A673 (cell line): ENCODE measurements at regions not wholly inside any gene's neighbourhood (a gene's known extent, or its start where the extent isn't known, plus 50 kb on each side); places are given as distances from the start of the nearest gene placed in this dataset.
"Not testable (repeated sequence)": the region's sequence is repeated elsewhere in the genome, so short reads cannot be mapped to it uniquely, and the experiment has no call there.

Experiments used
- BruUV-seq: library from RNA; stranded (reverse); fragments of 400-500 nt; replicated peaks from 2 replicates; lab custom pipeline; 2021; lab: Mats Ljungman, UMichigan
- CTCF ChIA-PET: fragments of 300-600 bp; sonication (Branson Sonifier 250); formaldehyde crosslinking; loops from one replicate; lab custom pipeline; 2022; ENCODE audit warnings: antibody characterized with exemption; lab: Charles Lee
- POLR2A ChIA-PET: fragments of 300-600 bp; sonication (Branson Sonifier 250); formaldehyde crosslinking; loops from one replicate; lab custom pipeline; 2022; ENCODE audit warnings: antibody characterized with exemption; ENCODE audit not compliant: low non-redundant PET; lab: Charles Lee
- DNase-seq: peaks from one replicate; pipeline ENCODE4 v3.0.0-alpha.2; 2015; ENCODE audit warnings: low spot score
- H3K27ac ChIP-seq: fragments of 200-600 bp; sonication (generic); 2 replicates; pipeline ENCODE4 v1.5.1; 2016; ENCODE audit warnings: mixed run types, low read depth, mild to moderate bottlenecking, mixed read lengths, antibody characterized with exemption, low read length; ENCODE audit not compliant: poor library complexity, severe bottlenecking
- H3K27me3 ChIP-seq: fragments of 200-600 bp; sonication (generic); replicated peaks from 2 replicates; pipeline ENCODE4 v1.6.1; 2017; ENCODE audit warnings: mixed run types, low read depth, mild to moderate bottlenecking, mixed read lengths, antibody characterized with exemption, low read length; ENCODE audit not compliant: insufficient read depth, poor library complexity
- H3K36me3 ChIP-seq: fragments of 200-600 bp; sonication (generic); 2 replicates; pipeline ENCODE4 v1.6.1; 2016; ENCODE audit warnings: mixed run types, mild to moderate bottlenecking, mixed read lengths, antibody characterized with exemption, low read length; ENCODE audit not compliant: insufficient read depth, poor library complexity, severe bottlenecking
- H3K4me1 ChIP-seq: fragments of 200-600 bp; sonication (generic); 2 replicates; pipeline ENCODE4 v1.6.1; 2017; ENCODE audit warnings: mixed run types, mild to moderate bottlenecking, mixed read lengths, antibody characterized with exemption, low read length; ENCODE audit not compliant: insufficient read depth, poor library complexity, severe bottlenecking
- H3K4me3 ChIP-seq: fragments of 200-600 bp; sonication (generic); 2 replicates; pipeline ENCODE4 v1.5.1; 2016; ENCODE audit warnings: low read depth, mixed run types, mild to moderate bottlenecking, mixed read lengths, low read length; ENCODE audit not compliant: poor library complexity, severe bottlenecking
- H3K9me3 ChIP-seq: fragments of 200-600 bp; sonication (generic); 2 replicates; pipeline ENCODE4 v1.6.1; 2016; ENCODE audit warnings: mixed run types, low read depth, mild to moderate bottlenecking, mixed read lengths, antibody characterized with exemption, low read length; ENCODE audit not compliant: poor library complexity, severe bottlenecking
- CTCF ChIP-seq: fragments of 300-800, 200-600 bp; sonication (generic); conservative IDR thresholded peaks from 2 replicates; pipeline ENCODE4 v1.5.1; 2017; ENCODE audit warnings: low read depth, mild to moderate bottlenecking, antibody characterized with exemption, low read length, moderate library complexity, mixed read lengths
- EZH2 ChIP-seq: fragments of 200-600 bp; sonication (generic); IDR thresholded peaks from 2 replicates; pipeline ENCODE4 v1.6.1; 2017; ENCODE audit warnings: borderline replicate concordance, low read depth, mild to moderate bottlenecking, mixed read lengths, antibody characterized with exemption, low read length; ENCODE audit not compliant: poor library complexity, severe bottlenecking
- intact Hi-C: fragments of 100-400 bp; cut with micrococcal nuclease; formaldehyde crosslinking; loops from one replicate; pipeline ENCODE4 v1.10.0; 2022; ENCODE audit not compliant: unreplicated experiment

GRCh38 chr5:155815248-155815647 is 511.7 kb upstream of the SGCD start:
- intact Hi-C loops: no loop called here
- no peak for DNase-seq

GRCh38 chr5:155822177-155822576 is 504.8 kb upstream of the SGCD start:
- H3K27ac ChIP-seq: no peak overlapping the region
- H3K4me3 ChIP-seq: no peak overlapping the region
- ChIA-PET POLR2A (no interaction called here), CTCF (no interaction called here)
- BruUV-seq: no TSS peak
- no peaks in the 10 kb centered on the region for H3K36me3 ChIP-seq
- H3K27me3 ChIP-seq: no peaks in the 10 kb centered on the region
- H3K9me3 ChIP-seq: no peaks in the 10 kb centered on the region
- H3K4me1 ChIP-seq: no peaks in the 10 kb centered on the region
- no peak for DNase-seq
- intact Hi-C loops: no loop called here
- no peak for TF ChIP-seq EZH2
- no peak for TF ChIP-seq CTCF

More at GRCh38 chr5:155815248-155815647, 511.7 kb upstream of the SGCD start:
- Histone ChIP-seq H3K4me1 (no peaks in the 10 kb centered on the region), H3K36me3 (no peaks in the 10 kb centered on the region), H3K9me3 (no peaks in the 10 kb centered on the region), H3K27ac (no peak overlapping the region), H3K4me3 (no peak overlapping the region), H3K27me3 (no peaks in the 10 kb centered on the region)
- POLR2A ChIA-PET: no interaction called here
- CTCF ChIA-PET: no interaction called here
- TF ChIP-seq EZH2 (no peak), CTCF (no peak)
- no TSS peak for BruUV-seq

GRCh38 chr5:155826611-155827507 is 500.1 kb upstream of the SGCD start:
- DNase-seq: no peak
- no peaks in the 10 kb centered on the region for H3K36me3 ChIP-seq
- intact Hi-C loops: no loop called here
- no peak overlapping the region for H3K27ac ChIP-seq
- H3K4me1 ChIP-seq: no peaks in the 10 kb centered on the region
- ChIA-PET POLR2A (no interaction called here), CTCF (no interaction called here)
- no peaks in the 10 kb centered on the region for H3K9me3 ChIP-seq
- H3K4me3 ChIP-seq: no peak overlapping the region
- no peaks in the 10 kb centered on the region for H3K27me3 ChIP-seq
- no TSS peak for BruUV-seq
- no peak for TF ChIP-seq CTCF
- no peak for TF ChIP-seq EZH2

- H3K4me3 ChIP-seq, H3K4me1 ChIP-seq, H3K9me3 ChIP-seq, H3K27me3 ChIP-seq, DNase-seq, BruUV-seq, POLR2A ChIA-PET, H3K36me3 ChIP-seq, H3K27ac ChIP-seq, intact Hi-C loops, CTCF ChIA-PET: not testable (repeated sequence)
These were observed 499.5 kb upstream of the SGCD start for GRCh38 chr5:155827508-155827815.
